ENCODE measurements at regions not wholly inside any gene's neighbourhood (a gene's known extent, or its start where the extent isn't known, plus 50 kb on each side); places are given as distances from the start of the nearest gene placed in this dataset.

DNA sequence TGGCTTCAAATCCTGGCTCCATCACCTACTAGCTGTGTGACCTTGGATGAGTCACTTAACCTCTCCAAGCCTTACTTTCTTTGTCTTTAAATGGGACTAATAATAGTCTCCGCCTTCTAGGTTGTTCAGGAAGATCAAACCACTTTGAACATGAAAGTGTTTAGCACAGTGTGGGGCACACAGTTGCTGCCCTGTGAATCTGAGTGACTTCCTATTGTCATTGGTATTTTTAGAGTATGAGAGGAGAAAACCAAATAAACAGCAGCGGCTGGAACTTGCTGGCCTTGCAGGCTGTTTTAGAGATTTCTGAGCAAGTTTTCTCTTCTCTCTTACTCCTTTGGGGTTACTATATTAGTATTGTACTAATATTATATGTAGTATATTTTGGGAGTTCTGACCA, 120.7 kb upstream of the MYL2 start:
- no peaks in the 10 kb centered on the region for H4K20me1 ChIP-seq (ENCODE audit: insufficient read depth, low read length)
- TF ChIP-seq, protein P1, sequence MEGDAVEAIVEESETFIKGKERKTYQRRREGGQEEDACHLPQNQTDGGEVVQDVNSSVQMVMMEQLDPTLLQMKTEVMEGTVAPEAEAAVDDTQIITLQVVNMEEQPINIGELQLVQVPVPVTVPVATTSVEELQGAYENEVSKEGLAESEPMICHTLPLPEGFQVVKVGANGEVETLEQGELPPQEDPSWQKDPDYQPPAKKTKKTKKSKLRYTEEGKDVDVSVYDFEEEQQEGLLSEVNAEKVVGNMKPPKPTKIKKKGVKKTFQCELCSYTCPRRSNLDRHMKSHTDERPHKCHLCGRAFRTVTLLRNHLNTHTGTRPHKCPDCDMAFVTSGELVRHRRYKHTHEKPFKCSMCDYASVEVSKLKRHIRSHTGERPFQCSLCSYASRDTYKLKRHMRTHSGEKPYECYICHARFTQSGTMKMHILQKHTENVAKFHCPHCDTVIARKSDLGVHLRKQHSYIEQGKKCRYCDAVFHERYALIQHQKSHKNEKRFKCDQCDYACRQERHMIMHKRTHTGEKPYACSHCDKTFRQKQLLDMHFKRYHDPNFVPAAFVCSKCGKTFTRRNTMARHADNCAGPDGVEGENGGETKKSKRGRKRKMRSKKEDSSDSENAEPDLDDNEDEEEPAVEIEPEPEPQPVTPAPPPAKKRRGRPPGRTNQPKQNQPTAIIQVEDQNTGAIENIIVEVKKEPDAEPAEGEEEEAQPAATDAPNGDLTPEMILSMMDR (IDR thresholded peaks at IDR 0.05; ENCODE audit: insufficient read depth, low read depth, low read length) = no peak
- TF ChIP-seq EZH2 (IDR thresholded peaks at IDR 0.05; ENCODE audit: insufficient read depth, low read length) = no peak
- H3K4me3 Mint-ChIP-seq (ENCODE audit: unreplicated experiment) = no peak overlapping the region
- peaks cover 44% of the 10 kb centered on the region for H3K27me3 Mint-ChIP-seq (ENCODE audit: low read depth, unreplicated experiment)
- H3K4me3 ChIP-seq (ENCODE audit: insufficient read depth, low read depth, low read length) = no peak overlapping the region
- peaks cover 25% of the 10 kb centered on the region for H3K27me3 ChIP-seq (ENCODE audit: insufficient read depth, low read length)
- H3K9me3 ChIP-seq (ENCODE audit: insufficient read depth, low read depth, low read length) = no peaks in the 10 kb centered on the region
- DNase-seq (ENCODE audit: low read depth) (no peak), FAIRE-seq (no peak)
- no peaks in the 10 kb centered on the region for H3K36me3 ChIP-seq (ENCODE audit: insufficient read depth, low read length)
- H3K27ac Mint-ChIP-seq (ENCODE audit: unreplicated experiment) = no peak overlapping the region
- no peak overlapping the region for H3K27ac ChIP-seq (ENCODE audit: low read depth, low read length)
- no peaks in the 10 kb centered on the region for H3K79me2 ChIP-seq (ENCODE audit: insufficient read depth, low read length)
- H3K4me2 ChIP-seq (ENCODE audit: low read length) = no peak overlapping the region
- no peak overlapping the region for H3K9ac ChIP-seq (ENCODE audit: low read length)
- H3K9me3 Mint-ChIP-seq (ENCODE audit: unreplicated experiment) = no peaks in the 10 kb centered on the region
- no peaks in the 10 kb centered on the region for H3K36me3 Mint-ChIP-seq (ENCODE audit: low read depth, unreplicated experiment)
- no peak overlapping the region for H2AFZ ChIP-seq (ENCODE audit: low read depth, low read length)
- no peaks in the 10 kb centered on the region for H3K4me1 Mint-ChIP-seq (ENCODE audit: low read depth, unreplicated experiment)
- no peaks in the 10 kb centered on the region for H3K4me1 ChIP-seq (ENCODE audit: insufficient read depth, low read length)

DNA sequence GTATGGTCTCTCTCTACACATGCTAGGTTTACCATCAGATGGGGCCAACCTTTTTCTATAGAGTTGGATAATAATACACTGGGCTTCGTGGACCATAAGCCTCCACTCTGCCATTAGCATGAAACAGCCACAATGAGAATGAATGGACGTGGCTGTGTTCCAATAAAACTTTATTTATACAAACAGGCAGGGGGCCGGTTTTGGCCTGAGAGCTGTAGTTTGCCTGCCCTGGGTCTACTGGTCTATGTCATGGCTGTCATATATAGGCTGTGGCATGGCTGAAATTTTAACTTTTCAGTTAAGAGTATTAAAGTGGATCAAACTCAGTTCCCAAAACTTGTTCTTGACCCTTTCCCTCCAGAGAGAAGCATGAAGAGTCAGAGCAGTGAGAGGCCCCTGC, 120.3 kb upstream of the MYL2 start:
- no peak overlapping the region for H2AFZ ChIP-seq (ENCODE audit: low read depth, low read length)
- no peaks in the 10 kb centered on the region for H3K9me3 ChIP-seq (ENCODE audit: insufficient read depth, low read depth, low read length)
- no peak overlapping the region for H3K4me2 ChIP-seq (ENCODE audit: low read length)
- no peak for FAIRE-seq
- no peak overlapping the region for H3K4me3 ChIP-seq (ENCODE audit: insufficient read depth, low read depth, low read length)
- H3K36me3 ChIP-seq (ENCODE audit: insufficient read depth, low read length) = no peaks in the 10 kb centered on the region
- Mint-ChIP-seq H3K36me3 (ENCODE audit: low read depth, unreplicated experiment) (no peaks in the 10 kb centered on the region), H3K4me1 (ENCODE audit: low read depth, unreplicated experiment) (peaks cover 3% of the 10 kb centered on the region), H3K4me3 (ENCODE audit: unreplicated experiment) (no peak overlapping the region), H3K9me3 (ENCODE audit: unreplicated experiment) (no peaks in the 10 kb centered on the region), H3K27ac (ENCODE audit: unreplicated experiment) (no peak overlapping the region), H3K27me3 (ENCODE audit: low read depth, unreplicated experiment) (peaks cover 48% of the 10 kb centered on the region)
- H3K4me1 ChIP-seq (ENCODE audit: insufficient read depth, low read length) = no peaks in the 10 kb centered on the region
- H3K27me3 ChIP-seq (ENCODE audit: insufficient read depth, low read length) = peaks cover 29% of the 10 kb centered on the region
- DNase-seq (ENCODE audit: low read depth) = no peak
- H3K27ac ChIP-seq (ENCODE audit: low read depth, low read length) = no peak overlapping the region
- TF ChIP-seq EZH2 (IDR thresholded peaks at IDR 0.05; ENCODE audit: insufficient read depth, low read length) = no peak
- TF ChIP-seq, protein P1 (IDR thresholded peaks at IDR 0.05; ENCODE audit: insufficient read depth, low read depth, low read length) = no peak
- H3K79me2 ChIP-seq (ENCODE audit: insufficient read depth, low read length) = no peaks in the 10 kb centered on the region
- no peak overlapping the region for H3K9ac ChIP-seq (ENCODE audit: low read length)
- no peaks in the 10 kb centered on the region for H4K20me1 ChIP-seq (ENCODE audit: insufficient read depth, low read length)

DNA sequence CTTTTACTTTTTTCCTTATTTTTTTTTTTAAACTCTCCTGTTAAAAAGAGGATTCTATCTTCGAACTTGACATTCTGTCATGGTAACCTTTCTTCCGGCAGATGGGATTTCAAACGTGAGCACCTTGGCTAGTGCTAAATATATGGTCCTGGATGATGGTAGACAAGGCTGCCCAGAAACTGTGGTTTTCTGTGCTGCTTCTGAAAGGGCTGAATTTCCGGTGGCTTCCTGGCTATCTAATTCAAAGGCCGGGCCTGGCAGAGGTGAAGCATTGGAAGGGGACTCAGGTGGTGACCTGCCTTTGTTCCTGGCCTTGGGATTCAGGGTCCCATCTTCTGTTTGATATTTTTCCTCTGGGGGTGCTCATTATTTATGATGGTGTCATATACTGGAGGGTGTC, 118.6 kb upstream of the MYL2 start:
- H3K27ac ChIP-seq (ENCODE audit: low read depth, low read length) = no peak overlapping the region
- no peaks in the 10 kb centered on the region for H3K36me3 ChIP-seq (ENCODE audit: insufficient read depth, low read length)
- H3K79me2 ChIP-seq (ENCODE audit: insufficient read depth, low read length) = no peaks in the 10 kb centered on the region
- Mint-ChIP-seq H3K36me3 (ENCODE audit: low read depth, unreplicated experiment) (no peaks in the 10 kb centered on the region), H3K27ac (ENCODE audit: unreplicated experiment) (no peak overlapping the region), H3K27me3 (ENCODE audit: low read depth, unreplicated experiment) (peaks cover 51% of the 10 kb centered on the region), H3K4me3 (ENCODE audit: unreplicated experiment) (no peak overlapping the region), H3K9me3 (ENCODE audit: unreplicated experiment) (no peaks in the 10 kb centered on the region), H3K4me1 (ENCODE audit: low read depth, unreplicated experiment) (peaks cover 3% of the 10 kb centered on the region)
- H3K4me1 ChIP-seq (ENCODE audit: insufficient read depth, low read length) = no peaks in the 10 kb centered on the region
- no peak overlapping the region for H2AFZ ChIP-seq (ENCODE audit: low read depth, low read length)
- H4K20me1 ChIP-seq (ENCODE audit: insufficient read depth, low read length) = no peaks in the 10 kb centered on the region
- DNase-seq (ENCODE audit: low read depth) (no peak), FAIRE-seq (no peak)
- H3K9me3 ChIP-seq (ENCODE audit: insufficient read depth, low read depth, low read length) = no peaks in the 10 kb centered on the region
- H3K4me2 ChIP-seq (ENCODE audit: low read length) = no peak overlapping the region
- no peak overlapping the region for H3K9ac ChIP-seq (ENCODE audit: low read length)
- no peak overlapping the region for H3K4me3 ChIP-seq (ENCODE audit: insufficient read depth, low read depth, low read length)
- TF ChIP-seq EZH2 (IDR thresholded peaks at IDR 0.05; ENCODE audit: insufficient read depth, low read length) = no peak
- TF ChIP-seq, protein P1 (IDR thresholded peaks at IDR 0.05; ENCODE audit: insufficient read depth, low read depth, low read length) = no peak
- peaks cover 37% of the 10 kb centered on the region for H3K27me3 ChIP-seq (ENCODE audit: insufficient read depth, low read length)
